ENCODE measurements at regions not wholly inside any gene's neighbourhood (a gene's known extent, or its start where the extent isn't known, plus 50 kb on each side); places are given as distances from the start of the nearest gene placed in this dataset.

DNA sequence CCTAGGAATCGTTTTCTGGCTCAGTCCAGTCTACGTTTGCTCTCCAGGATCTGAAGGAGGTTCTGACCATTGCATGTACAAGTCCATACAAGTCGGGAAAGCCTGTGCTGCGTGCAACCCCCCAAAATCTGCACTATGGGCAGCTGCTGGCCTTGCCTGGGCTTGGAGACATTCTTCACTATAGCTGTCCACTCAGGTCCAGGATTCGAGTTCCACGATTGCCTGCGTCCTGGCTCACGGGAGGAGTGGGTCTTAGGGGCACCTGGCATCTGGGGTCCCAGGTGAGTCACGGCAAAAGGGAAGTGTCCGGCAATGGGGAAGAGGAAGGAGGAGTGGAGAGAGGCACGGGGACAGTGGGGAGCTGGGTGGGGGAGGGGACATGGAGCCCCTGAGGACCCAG is 563.0 kb downstream of the BRD1 start:
- H3K27ac ChIP-seq: no peak overlapping the region
- DNase-seq: no peak
- H3K9me3 ChIP-seq: no peaks in the 10 kb centered on the region
- H3K4me1 ChIP-seq: no peaks in the 10 kb centered on the region
- peaks cover 0 to 36% of the 10 kb centered on the region in 2 donors for H3K27me3 ChIP-seq
- no peaks in the 10 kb centered on the region for H3K36me3 ChIP-seq
- intact Hi-C loops (cut with DNase I): no loop called here
- no peak overlapping the region for H3K4me3 ChIP-seq
- no peak for ATAC-seq
- TF ChIP-seq, protein P1, sequence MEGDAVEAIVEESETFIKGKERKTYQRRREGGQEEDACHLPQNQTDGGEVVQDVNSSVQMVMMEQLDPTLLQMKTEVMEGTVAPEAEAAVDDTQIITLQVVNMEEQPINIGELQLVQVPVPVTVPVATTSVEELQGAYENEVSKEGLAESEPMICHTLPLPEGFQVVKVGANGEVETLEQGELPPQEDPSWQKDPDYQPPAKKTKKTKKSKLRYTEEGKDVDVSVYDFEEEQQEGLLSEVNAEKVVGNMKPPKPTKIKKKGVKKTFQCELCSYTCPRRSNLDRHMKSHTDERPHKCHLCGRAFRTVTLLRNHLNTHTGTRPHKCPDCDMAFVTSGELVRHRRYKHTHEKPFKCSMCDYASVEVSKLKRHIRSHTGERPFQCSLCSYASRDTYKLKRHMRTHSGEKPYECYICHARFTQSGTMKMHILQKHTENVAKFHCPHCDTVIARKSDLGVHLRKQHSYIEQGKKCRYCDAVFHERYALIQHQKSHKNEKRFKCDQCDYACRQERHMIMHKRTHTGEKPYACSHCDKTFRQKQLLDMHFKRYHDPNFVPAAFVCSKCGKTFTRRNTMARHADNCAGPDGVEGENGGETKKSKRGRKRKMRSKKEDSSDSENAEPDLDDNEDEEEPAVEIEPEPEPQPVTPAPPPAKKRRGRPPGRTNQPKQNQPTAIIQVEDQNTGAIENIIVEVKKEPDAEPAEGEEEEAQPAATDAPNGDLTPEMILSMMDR (IDR thresholded peaks at IDR 0.05): no peak

DNA sequence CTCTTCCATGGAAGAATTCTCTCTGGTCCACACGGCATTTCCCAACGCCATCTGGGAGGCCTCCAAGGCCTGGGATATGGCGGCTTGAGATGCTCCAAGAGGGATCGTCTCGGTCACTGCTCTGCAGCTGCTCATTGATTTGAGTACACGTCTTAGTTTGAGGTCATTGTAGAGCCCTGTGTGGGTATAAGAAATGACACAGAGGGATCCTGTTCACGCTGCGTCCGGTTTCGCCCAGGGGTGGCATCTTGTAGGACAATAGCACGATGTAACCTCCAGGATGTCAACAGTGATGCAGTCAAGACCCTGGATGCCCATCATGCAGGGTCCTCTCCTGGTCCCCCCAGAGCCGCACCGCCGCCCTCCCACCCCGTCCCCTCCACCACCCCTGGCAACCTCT is 564.6 kb downstream of the BRD1 start:
- H3K36me3 ChIP-seq: no peaks in the 10 kb centered on the region
- peak in 1 of 4 donors; percentile 6 for DNase-seq

DNA sequence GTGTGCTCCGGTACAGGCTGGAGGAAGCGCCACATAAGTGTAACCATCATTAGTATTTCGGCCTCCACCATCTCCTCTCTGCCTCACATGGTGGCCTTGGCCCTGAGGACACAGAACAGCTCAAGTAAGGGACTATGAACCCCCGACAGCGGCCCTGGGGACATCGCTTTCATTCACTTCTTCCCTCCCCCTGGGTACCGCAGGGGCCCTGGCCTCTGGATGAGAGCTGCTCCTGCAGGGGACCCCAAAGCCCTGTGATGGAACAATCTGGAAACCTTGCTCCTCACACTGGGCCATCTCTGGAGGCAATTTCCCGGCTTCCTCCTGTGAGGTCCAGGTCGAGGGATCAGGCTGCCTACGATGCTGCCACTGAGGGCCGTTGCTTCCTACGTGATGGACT is 565.5 kb downstream of the BRD1 start:
- no peak overlapping the region for H3K27ac ChIP-seq
- intact Hi-C loops (cut with DNase I): no loop called here
- no peaks in the 10 kb centered on the region for H3K36me3 ChIP-seq
- H3K4me1 ChIP-seq: no peaks in the 10 kb centered on the region
- TF ChIP-seq, protein P1 (IDR thresholded peaks at IDR 0.05): no peak
- H3K4me3 ChIP-seq: no peak overlapping the region
- no peak for DNase-seq
- no peak for ATAC-seq
- H3K9me3 ChIP-seq: no peaks in the 10 kb centered on the region
- peaks cover 0 to 15% of the 10 kb centered on the region in 2 donors for H3K27me3 ChIP-seq

More for the DNA sequence above, 564.6 kb downstream of the BRD1 start:
- TF ChIP-seq, protein P1 (IDR thresholded peaks at IDR 0.05): no peak
- intact Hi-C loops (cut with DNase I): no loop called here
- Histone ChIP-seq H3K4me1 (no peaks in the 10 kb centered on the region), H3K9me3 (no peaks in the 10 kb centered on the region), H3K4me3 (no peak overlapping the region), H3K27me3 (peaks cover 0 to 20% of the 10 kb centered on the region in 2 donors), H3K27ac (no peak overlapping the region)
- ATAC-seq: no peak

DNA sequence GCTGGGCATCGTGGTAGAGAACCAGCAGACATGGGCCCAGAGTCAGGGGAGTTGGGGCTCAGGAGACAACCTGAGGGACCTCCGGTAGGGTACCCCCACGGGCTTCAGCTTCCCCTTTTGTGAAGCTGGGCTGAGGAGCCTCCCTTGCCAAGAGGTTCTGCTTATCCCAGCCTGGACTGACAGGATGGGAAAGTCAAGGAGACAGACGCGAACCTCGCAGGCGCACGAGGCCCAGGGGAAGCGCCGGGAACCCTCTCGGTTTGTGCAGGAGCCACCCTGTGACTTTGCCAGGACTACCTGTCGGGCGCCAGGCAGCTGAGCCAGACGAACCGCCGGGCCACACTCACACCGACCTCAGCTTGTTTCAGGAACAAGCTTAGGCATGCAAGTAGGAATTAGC is 566.1 kb downstream of the BRD1 start:
- intact Hi-C loops (cut with DNase I): no loop called here
- H3K9me3 ChIP-seq: no peaks in the 10 kb centered on the region
- no peak overlapping the region for H3K27ac ChIP-seq
- TF ChIP-seq, protein P1 (IDR thresholded peaks at IDR 0.05): no peak
- no peaks in the 10 kb centered on the region for H3K36me3 ChIP-seq
- ATAC-seq (no peak), DNase-seq (no peak)
- peaks cover 0 to 9% of the 10 kb centered on the region in 2 donors for H3K27me3 ChIP-seq
- no peaks in the 10 kb centered on the region for H3K4me1 ChIP-seq
- no peak overlapping the region for H3K4me3 ChIP-seq

- DNase-seq (no peak), ATAC-seq (no peak)
- H3K9me3 ChIP-seq: no peaks in the 10 kb centered on the region
- H3K4me3 ChIP-seq: no peak overlapping the region
- intact Hi-C loops (cut with DNase I): no loop called here
- H3K36me3 ChIP-seq: no peaks in the 10 kb centered on the region
- no peak overlapping the region for H3K27ac ChIP-seq
- TF ChIP-seq, protein P1 (IDR thresholded peaks at IDR 0.05): no peak
- H3K27me3 ChIP-seq: peaks cover 0 to 5% of the 10 kb centered on the region in 2 donors
- no peaks in the 10 kb centered on the region for H3K4me1 ChIP-seq
These were observed 566.7 kb downstream of the BRD1 start for GRCh38 chr22:49260681-49261580.

All from left lung (tissue), 4 donors.